A673 (cell line): ENCODE measurements at regions not wholly inside any gene's neighbourhood (a gene's known extent, or its start where the extent isn't known, plus 50 kb on each side); places are given as distances from the start of the nearest gene placed in this dataset.

Experiments
- BruUV-seq: library from RNA; stranded (reverse); fragments of 400-500 nt; replicated peaks from 2 replicates; lab custom pipeline; 2021; lab: Mats Ljungman, UMichigan
- CTCF ChIA-PET: fragments of 300-600 bp; sonication (Branson Sonifier 250); formaldehyde crosslinking; loops from one replicate; lab custom pipeline; 2022; ENCODE audit warnings: antibody characterized with exemption; lab: Charles Lee
- POLR2A ChIA-PET: fragments of 300-600 bp; sonication (Branson Sonifier 250); formaldehyde crosslinking; loops from one replicate; lab custom pipeline; 2022; ENCODE audit warnings: antibody characterized with exemption; ENCODE audit not compliant: low non-redundant PET; lab: Charles Lee
- DNase-seq: peaks from one replicate; pipeline ENCODE4 v3.0.0-alpha.2; 2015; ENCODE audit warnings: low spot score
- H3K27ac ChIP-seq: fragments of 200-600 bp; sonication (generic); 2 replicates; pipeline ENCODE4 v1.5.1; 2016; ENCODE audit warnings: mixed run types, low read depth, mild to moderate bottlenecking, mixed read lengths, antibody characterized with exemption, low read length; ENCODE audit not compliant: poor library complexity, severe bottlenecking
- H3K27me3 ChIP-seq: fragments of 200-600 bp; sonication (generic); replicated peaks from 2 replicates; pipeline ENCODE4 v1.6.1; 2017; ENCODE audit warnings: mixed run types, low read depth, mild to moderate bottlenecking, mixed read lengths, antibody characterized with exemption, low read length; ENCODE audit not compliant: insufficient read depth, poor library complexity
- H3K36me3 ChIP-seq: fragments of 200-600 bp; sonication (generic); 2 replicates; pipeline ENCODE4 v1.6.1; 2016; ENCODE audit warnings: mixed run types, mild to moderate bottlenecking, mixed read lengths, antibody characterized with exemption, low read length; ENCODE audit not compliant: insufficient read depth, poor library complexity, severe bottlenecking
- H3K4me1 ChIP-seq: fragments of 200-600 bp; sonication (generic); 2 replicates; pipeline ENCODE4 v1.6.1; 2017; ENCODE audit warnings: mixed run types, mild to moderate bottlenecking, mixed read lengths, antibody characterized with exemption, low read length; ENCODE audit not compliant: insufficient read depth, poor library complexity, severe bottlenecking
- H3K4me3 ChIP-seq: fragments of 200-600 bp; sonication (generic); 2 replicates; pipeline ENCODE4 v1.5.1; 2016; ENCODE audit warnings: low read depth, mixed run types, mild to moderate bottlenecking, mixed read lengths, low read length; ENCODE audit not compliant: poor library complexity, severe bottlenecking
- H3K9me3 ChIP-seq: fragments of 200-600 bp; sonication (generic); 2 replicates; pipeline ENCODE4 v1.6.1; 2016; ENCODE audit warnings: mixed run types, low read depth, mild to moderate bottlenecking, mixed read lengths, antibody characterized with exemption, low read length; ENCODE audit not compliant: poor library complexity, severe bottlenecking
- EZH2 ChIP-seq: fragments of 200-600 bp; sonication (generic); IDR thresholded peaks from 2 replicates; pipeline ENCODE4 v1.6.1; 2017; ENCODE audit warnings: borderline replicate concordance, low read depth, mild to moderate bottlenecking, mixed read lengths, antibody characterized with exemption, low read length; ENCODE audit not compliant: poor library complexity, severe bottlenecking
- intact Hi-C: fragments of 100-400 bp; cut with micrococcal nuclease; formaldehyde crosslinking; loops from one replicate; pipeline ENCODE4 v1.10.0; 2022; ENCODE audit not compliant: unreplicated experiment
- TF ChIP-seq, protein P1 (sequence below): fragments of 300-800, 200-600 bp; sonication (generic); conservative IDR thresholded peaks from 2 replicates; pipeline ENCODE4 v1.5.1; 2017; ENCODE audit warnings: low read depth, mild to moderate bottlenecking, antibody characterized with exemption, low read length, moderate library complexity, mixed read lengths

DNA sequence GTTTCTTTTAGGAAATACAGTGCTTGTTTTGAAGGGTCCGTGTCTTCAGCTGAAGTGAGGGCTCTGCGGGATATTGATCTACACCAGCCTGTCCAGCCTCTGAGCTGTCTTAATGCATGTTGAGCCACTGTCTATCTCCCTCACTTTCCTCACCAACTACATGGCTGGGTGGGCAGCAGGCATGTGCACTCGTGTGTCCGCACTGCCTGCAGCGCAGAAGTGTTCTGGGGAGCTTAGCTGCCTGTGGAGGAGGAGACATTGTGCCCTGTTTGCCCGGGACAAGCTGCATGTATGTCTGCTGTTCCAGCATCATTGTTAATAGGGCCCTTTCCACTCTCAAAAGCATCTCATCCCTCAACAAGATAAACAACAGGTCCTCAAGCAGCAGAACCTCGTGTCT, 133.1 kb upstream of the EEPD1 start:
- intact Hi-C loops = no loop called here
- CTCF ChIA-PET = no interaction called here
- Histone ChIP-seq H3K36me3 (no peaks in the 10 kb centered on the region), H3K9me3 (no peaks in the 10 kb centered on the region), H3K27me3 (peaks cover 2% of the 10 kb centered on the region), H3K27ac (no peak overlapping the region), H3K4me3 (no peak overlapping the region), H3K4me1 (no peaks in the 10 kb centered on the region)
- DNase-seq = no peak
- POLR2A ChIA-PET = no interaction called here
- no peak for TF ChIP-seq EZH2
- TF ChIP-seq, protein P1, sequence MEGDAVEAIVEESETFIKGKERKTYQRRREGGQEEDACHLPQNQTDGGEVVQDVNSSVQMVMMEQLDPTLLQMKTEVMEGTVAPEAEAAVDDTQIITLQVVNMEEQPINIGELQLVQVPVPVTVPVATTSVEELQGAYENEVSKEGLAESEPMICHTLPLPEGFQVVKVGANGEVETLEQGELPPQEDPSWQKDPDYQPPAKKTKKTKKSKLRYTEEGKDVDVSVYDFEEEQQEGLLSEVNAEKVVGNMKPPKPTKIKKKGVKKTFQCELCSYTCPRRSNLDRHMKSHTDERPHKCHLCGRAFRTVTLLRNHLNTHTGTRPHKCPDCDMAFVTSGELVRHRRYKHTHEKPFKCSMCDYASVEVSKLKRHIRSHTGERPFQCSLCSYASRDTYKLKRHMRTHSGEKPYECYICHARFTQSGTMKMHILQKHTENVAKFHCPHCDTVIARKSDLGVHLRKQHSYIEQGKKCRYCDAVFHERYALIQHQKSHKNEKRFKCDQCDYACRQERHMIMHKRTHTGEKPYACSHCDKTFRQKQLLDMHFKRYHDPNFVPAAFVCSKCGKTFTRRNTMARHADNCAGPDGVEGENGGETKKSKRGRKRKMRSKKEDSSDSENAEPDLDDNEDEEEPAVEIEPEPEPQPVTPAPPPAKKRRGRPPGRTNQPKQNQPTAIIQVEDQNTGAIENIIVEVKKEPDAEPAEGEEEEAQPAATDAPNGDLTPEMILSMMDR = no peak
- BruUV-seq = no TSS peak

DNA sequence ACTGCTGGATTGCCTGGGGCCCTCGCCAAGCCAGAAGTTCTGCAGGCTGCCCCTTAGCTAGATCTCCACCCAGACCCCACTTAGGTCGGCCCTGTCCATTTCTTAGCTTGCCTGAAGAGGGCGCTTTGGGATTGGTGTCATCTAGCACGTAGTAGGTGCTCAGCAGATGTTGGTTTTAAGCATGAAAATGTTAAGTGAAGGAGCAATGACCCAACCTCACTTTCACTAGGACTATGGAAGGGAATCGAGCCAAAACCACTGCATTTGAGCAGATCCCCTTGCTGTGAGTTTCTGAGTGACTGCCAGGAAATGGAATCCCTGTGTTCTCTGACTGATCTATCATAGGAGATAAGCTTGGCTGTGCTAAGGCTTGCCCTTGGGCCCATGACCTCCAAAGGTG, 131.7 kb upstream of the EEPD1 start:
- TF ChIP-seq, protein P1 = peak; percentile 60
- no peak for TF ChIP-seq EZH2
- Histone ChIP-seq H3K9me3 (no peaks in the 10 kb centered on the region), H3K27ac (no peak overlapping the region), H3K27me3 (peaks cover 3% of the 10 kb centered on the region), H3K4me1 (no peaks in the 10 kb centered on the region), H3K36me3 (no peaks in the 10 kb centered on the region), H3K4me3 (no peak overlapping the region)
- ChIA-PET CTCF (interaction anchor here (0.9 kb wide), 1 partner anchor 271 kb away, joined by 3 read pairs; no protein-coding TSS in a partner anchor), POLR2A (no interaction called here)
- intact Hi-C loops = no loop called here
- DNase-seq = no peak
- no TSS peak for BruUV-seq

DNA sequence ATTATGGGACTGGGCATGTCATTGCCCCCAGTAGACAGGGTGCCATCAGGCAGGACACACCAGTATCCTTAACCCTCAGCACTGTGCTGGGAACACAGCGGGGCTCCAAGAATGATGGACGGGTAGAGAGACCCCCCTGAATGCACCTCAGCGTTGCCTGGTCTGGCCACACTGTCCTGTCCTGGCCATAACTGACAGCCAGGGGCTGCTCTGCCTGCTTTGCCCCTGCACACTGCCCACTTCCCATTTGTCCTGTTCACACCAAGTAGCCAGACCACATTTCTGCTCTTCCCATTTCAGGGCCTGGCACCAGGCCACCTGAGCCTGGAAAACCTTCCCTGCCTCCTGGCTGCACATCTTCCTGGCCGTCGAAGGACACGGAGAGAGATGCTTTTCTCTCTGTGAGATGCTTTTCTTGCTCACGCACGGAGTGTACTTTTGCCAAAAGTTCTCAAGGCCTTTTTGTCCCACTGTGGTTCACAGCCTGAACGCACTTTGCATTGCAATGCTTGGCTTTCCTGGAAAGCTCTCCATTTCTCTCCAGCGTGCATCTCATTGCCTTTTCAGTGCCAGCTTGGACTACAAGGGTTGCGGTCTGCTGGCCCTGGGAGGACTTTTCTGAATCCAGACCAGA, 131.0 kb upstream of the EEPD1 start:
- Histone ChIP-seq H3K4me3 (no peak overlapping the region), H3K27me3 (peaks cover 3% of the 10 kb centered on the region), H3K36me3 (no peaks in the 10 kb centered on the region), H3K27ac (no peak overlapping the region), H3K9me3 (no peaks in the 10 kb centered on the region), H3K4me1 (no peaks in the 10 kb centered on the region)
- intact Hi-C loops = no loop called here
- no TSS peak for BruUV-seq
- ChIA-PET POLR2A (no interaction called here), CTCF (no interaction called here)
- TF ChIP-seq, protein P1 = no peak
- TF ChIP-seq EZH2 = no peak
- no peak for DNase-seq
